GM12878 (cell line): ENCODE measurements at regions not wholly inside any gene's neighbourhood (a gene's known extent, or its start where the extent isn't known, plus 50 kb on each side); places are given as distances from the start of the nearest gene placed in this dataset.

Experiments used
- CTCF ChIP-seq, 3 experiments: IDR thresholded peaks in 2 of 3; conservative IDR thresholded peaks in 1 of 3; 2 replicates each; pipeline ENCODE4 v1.5.1; 2011; ENCODE audit warnings: low read depth in 3 of 3, low read length in 3 of 3, mild to moderate bottlenecking in 3 of 3, control low read depth in 2 of 3, moderate library complexity in 2 of 3, inconsistent platforms in 1 of 3, mixed read lengths in 1 of 3; ENCODE audit not compliant: control insufficient read depth in 2 of 3, insufficient read depth in 1 of 3; ENCODE audit errors: extremely low read depth in 1 of 3
- EGR1 ChIP-seq, 2 experiments: IDR thresholded peaks; 1 replicate in 1 of 2; 2 replicates in 1 of 2; pipeline ENCODE4 v1.6.1; 2011 to 2012; ENCODE audit warnings: low read depth in 2 of 2, low read length in 2 of 2, borderline replicate concordance in 1 of 2, mild to moderate bottlenecking in 1 of 2, moderate library complexity in 1 of 2
- ESRRA ChIP-seq: IDR thresholded peaks from 2 replicates; pipeline ENCODE4 v1.6.1; 2012; ENCODE audit warnings: mild to moderate bottlenecking, low read length, improper control_type of control experiment
- EZH2 ChIP-seq: IDR thresholded peaks from 2 replicates; pipeline ENCODE4 v1.6.1; 2012; ENCODE audit warnings: low read depth, mild to moderate bottlenecking, control low read depth, inconsistent platforms, low read length, borderline replicate concordance; ENCODE audit not compliant: control insufficient read depth
- JUND ChIP-seq: IDR thresholded peaks from 2 replicates; pipeline ENCODE4 v1.6.1; 2012; ENCODE audit warnings: low read depth, mild to moderate bottlenecking, low read length, improper control_type of control experiment, moderate library complexity
- POLR2AphosphoS2 ChIP-seq: IDR thresholded peaks from 2 replicates; pipeline ENCODE4 v1.6.1; 2011; ENCODE audit warnings: low read depth, mild to moderate bottlenecking, low read length, improper control_type of control experiment, moderate library complexity
- POLR2AphosphoS5 ChIP-seq: IDR thresholded peaks from 2 replicates; pipeline ENCODE4 v1.6.1; 2011; ENCODE audit warnings: mild to moderate bottlenecking, low read length, inconsistent platforms
- RELA ChIP-seq: fragments of 450-650 bp; IDR thresholded peaks from 2 replicates; pipeline ENCODE4 v1.8.0; 2014; ENCODE audit warnings: borderline replicate concordance; ENCODE audit not compliant: partially characterized antibody
- SIX5 ChIP-seq: IDR thresholded peaks from 2 replicates; pipeline ENCODE4 v1.6.1; 2011; ENCODE audit warnings: mild to moderate bottlenecking, low read depth, low read length, moderate library complexity; ENCODE audit not compliant: severe bottlenecking
- SMC3 ChIP-seq: IDR thresholded peaks from 2 replicates; pipeline ENCODE4 v1.6.1; 2011; ENCODE audit warnings: low read length, improper control_type of control experiment, borderline replicate concordance
- TF ChIP-seq, protein P1 (sequence below): IDR thresholded peaks from 2 replicates; pipeline ENCODE4 v1.6.1; 2011; ENCODE audit warnings: borderline replicate concordance, low read depth, mild to moderate bottlenecking, moderate library complexity, mixed read lengths, low read length; ENCODE audit not compliant: insufficient read depth; ENCODE audit errors: extremely low read length

DNA sequence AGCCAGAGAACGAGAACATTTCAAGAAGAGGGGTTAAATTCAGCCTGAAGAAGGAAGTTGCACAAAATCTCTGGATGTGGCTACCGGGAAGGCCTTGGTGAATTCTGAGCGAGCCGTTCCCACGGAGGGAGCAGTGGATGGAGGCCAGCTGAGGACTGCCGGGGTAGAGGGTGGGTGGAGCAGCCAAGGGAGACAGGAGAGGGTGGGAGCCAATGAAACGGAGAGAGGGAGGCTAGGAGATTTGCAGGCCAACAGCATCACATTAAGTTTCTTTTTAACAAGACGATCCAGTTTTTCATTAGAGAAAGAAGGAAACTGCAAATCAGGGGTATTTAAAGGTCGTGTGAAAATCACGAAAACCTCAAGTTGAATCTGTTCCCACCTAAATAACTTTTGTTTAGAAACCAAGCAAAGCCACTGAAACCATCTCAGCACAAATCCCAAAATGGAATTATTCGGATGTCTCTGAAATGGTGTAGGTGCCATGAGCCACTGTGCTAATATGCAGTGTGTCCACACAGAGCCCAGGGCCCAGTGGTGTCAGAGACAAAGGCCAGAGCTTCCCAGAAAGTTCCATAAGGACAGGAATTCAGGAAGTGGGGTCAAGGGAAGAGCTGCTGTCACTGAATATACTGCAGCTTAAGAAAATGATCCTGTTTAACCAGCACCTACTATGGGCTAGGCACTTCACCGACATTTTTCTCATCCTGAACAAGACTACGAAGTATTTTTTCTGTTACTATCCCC is 59.7 kb upstream of the SLC35C1 start:
- no peak for TF ChIP-seq POLR2AphosphoS2
- TF ChIP-seq, protein P1, sequence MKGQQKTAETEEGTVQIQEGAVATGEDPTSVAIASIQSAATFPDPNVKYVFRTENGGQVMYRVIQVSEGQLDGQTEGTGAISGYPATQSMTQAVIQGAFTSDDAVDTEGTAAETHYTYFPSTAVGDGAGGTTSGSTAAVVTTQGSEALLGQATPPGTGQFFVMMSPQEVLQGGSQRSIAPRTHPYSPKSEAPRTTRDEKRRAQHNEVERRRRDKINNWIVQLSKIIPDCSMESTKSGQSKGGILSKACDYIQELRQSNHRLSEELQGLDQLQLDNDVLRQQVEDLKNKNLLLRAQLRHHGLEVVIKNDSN = no peak
- TF ChIP-seq EZH2 = no peak
- TF ChIP-seq ESRRA = no peak
- no peak for TF ChIP-seq SIX5
- no peak for TF ChIP-seq RELA
- no peak for TF ChIP-seq CTCF (IDR thresholded peaks at IDR 0.05 in 2 of 3, conservative IDR thresholded peaks at IDR 0.05 in 1 of 3; ENCODE audit: control insufficient read depth in 2 of 3, extremely low read depth in 1 of 3, insufficient read depth in 1 of 3, low read depth in 3 of 3, low read length in 3 of 3)
- TF ChIP-seq EGR1 (IDR thresholded peaks at IDR 0.05; ENCODE audit: borderline replicate concordance in 1 of 2, low read depth in 2 of 2, low read length in 2 of 2) = no peak
- TF ChIP-seq POLR2AphosphoS5 = no peak
- TF ChIP-seq SMC3 = no peak
- TF ChIP-seq JUND = no peak
